ENCODE measurements at regions not wholly inside any gene's neighbourhood (a gene's known extent, or its start where the extent isn't known, plus 50 kb on each side); places are given as distances from the start of the nearest gene placed in this dataset.

GRCh38 chr14:84282618-84283017 lies 1247.3 kb upstream of the FLRT2 start (continued):
- TF ChIP-seq REST (IDR thresholded peaks at IDR 0.05; ENCODE audit: unreplicated experiment) (no peak), ZNF462 (CRISPR knock-in tag; IDR thresholded peaks at IDR 0.05) (no peak)

GRCh38 chr14:84288781-84289180 lies 1241.2 kb upstream of the FLRT2 start:
- peaks cover 12% of the 10 kb centered on the region; the same call in 2 of the 3 replicates for H3K4me1 Mint-ChIP-seq
- no peaks in the 10 kb centered on the region for H3K27me3 ChIP-seq (ENCODE audit: insufficient read depth)
- no peaks in the 10 kb centered on the region for H3K27me3 Mint-ChIP-seq (ENCODE audit: insufficient read depth, low read depth, poor library complexity)
- H3K36me3 Mint-ChIP-seq (ENCODE audit: low read depth): peaks cover 21% of the 10 kb centered on the region; the same call in 2 of the 3 replicates
- H3K4me3 Mint-ChIP-seq: no peak overlapping the region
- H3K27ac ChIP-seq (ENCODE audit: low read depth): no peak overlapping the region
- H3F3A ChIP-seq (replicated peaks; ENCODE audit: low read depth): no peaks in the 10 kb centered on the region
- H3K4me3 ChIP-seq: no peak overlapping the region
- no peaks in the 10 kb centered on the region for H3K9me2 ChIP-seq (ENCODE audit: insufficient read depth)
- H3K79me2 ChIP-seq (replicated peaks; ENCODE audit: insufficient read depth): no peaks in the 10 kb centered on the region
- H3K36me3 ChIP-seq (ENCODE audit: insufficient read depth): no peaks in the 10 kb centered on the region
- H4K20me1 ChIP-seq (replicated peaks; ENCODE audit: insufficient read depth): no peaks in the 10 kb centered on the region
- DNase-seq (ENCODE audit: low spot score): no peak
- H3K9me3 Mint-ChIP-seq: peaks cover 12% of the 10 kb centered on the region
- TF ChIP-seq CTCF (conservative IDR thresholded peaks at IDR 0.05; ENCODE audit: low read depth in 2 of 2) (0 out of 4 replicates have a peak, but pooled peaks of 1 of the 2 experiments have one; percentile 6), ETS1 (IDR thresholded peaks at IDR 0.05) (no peak)
- H2AFZ ChIP-seq: no peak overlapping the region
- no peaks in the 10 kb centered on the region for H3K4me1 ChIP-seq (ENCODE audit: insufficient read depth)
- no peak overlapping the region for H3K27ac Mint-ChIP-seq
- H3K4me2 ChIP-seq: no peak overlapping the region
- ATAC-seq: no peak

All from GM23338 (cell line).